A673 (cell line): ENCODE measurements at regions not wholly inside any gene's neighbourhood (a gene's known extent, or its start where the extent isn't known, plus 50 kb on each side); places are given as distances from the start of the nearest gene placed in this dataset.
"Not testable (repeated sequence)": the region's sequence is repeated elsewhere in the genome, so short reads cannot be mapped to it uniquely, and the experiment has no call there.

ENCODE experiments used
- BruUV-seq: library from RNA; stranded (reverse); fragments of 400-500 nt; replicated peaks from 2 replicates; lab custom pipeline; 2021; lab: Mats Ljungman, UMichigan
- CTCF ChIA-PET: fragments of 300-600 bp; sonication (Branson Sonifier 250); formaldehyde crosslinking; loops from one replicate; lab custom pipeline; 2022; ENCODE audit warnings: antibody characterized with exemption; lab: Charles Lee
- POLR2A ChIA-PET: fragments of 300-600 bp; sonication (Branson Sonifier 250); formaldehyde crosslinking; loops from one replicate; lab custom pipeline; 2022; ENCODE audit warnings: antibody characterized with exemption; ENCODE audit not compliant: low non-redundant PET; lab: Charles Lee
- DNase-seq: peaks from one replicate; pipeline ENCODE4 v3.0.0-alpha.2; 2015; ENCODE audit warnings: low spot score
- H3K27ac ChIP-seq: fragments of 200-600 bp; sonication (generic); 2 replicates; pipeline ENCODE4 v1.5.1; 2016; ENCODE audit warnings: mixed run types, low read depth, mild to moderate bottlenecking, mixed read lengths, antibody characterized with exemption, low read length; ENCODE audit not compliant: poor library complexity, severe bottlenecking
- H3K27me3 ChIP-seq: fragments of 200-600 bp; sonication (generic); replicated peaks from 2 replicates; pipeline ENCODE4 v1.6.1; 2017; ENCODE audit warnings: mixed run types, low read depth, mild to moderate bottlenecking, mixed read lengths, antibody characterized with exemption, low read length; ENCODE audit not compliant: insufficient read depth, poor library complexity
- H3K36me3 ChIP-seq: fragments of 200-600 bp; sonication (generic); 2 replicates; pipeline ENCODE4 v1.6.1; 2016; ENCODE audit warnings: mixed run types, mild to moderate bottlenecking, mixed read lengths, antibody characterized with exemption, low read length; ENCODE audit not compliant: insufficient read depth, poor library complexity, severe bottlenecking
- H3K4me1 ChIP-seq: fragments of 200-600 bp; sonication (generic); 2 replicates; pipeline ENCODE4 v1.6.1; 2017; ENCODE audit warnings: mixed run types, mild to moderate bottlenecking, mixed read lengths, antibody characterized with exemption, low read length; ENCODE audit not compliant: insufficient read depth, poor library complexity, severe bottlenecking
- H3K4me3 ChIP-seq: fragments of 200-600 bp; sonication (generic); 2 replicates; pipeline ENCODE4 v1.5.1; 2016; ENCODE audit warnings: low read depth, mixed run types, mild to moderate bottlenecking, mixed read lengths, low read length; ENCODE audit not compliant: poor library complexity, severe bottlenecking
- H3K9me3 ChIP-seq: fragments of 200-600 bp; sonication (generic); 2 replicates; pipeline ENCODE4 v1.6.1; 2016; ENCODE audit warnings: mixed run types, low read depth, mild to moderate bottlenecking, mixed read lengths, antibody characterized with exemption, low read length; ENCODE audit not compliant: poor library complexity, severe bottlenecking
- CTCF ChIP-seq: fragments of 300-800, 200-600 bp; sonication (generic); conservative IDR thresholded peaks from 2 replicates; pipeline ENCODE4 v1.5.1; 2017; ENCODE audit warnings: low read depth, mild to moderate bottlenecking, antibody characterized with exemption, low read length, moderate library complexity, mixed read lengths
- EZH2 ChIP-seq: fragments of 200-600 bp; sonication (generic); IDR thresholded peaks from 2 replicates; pipeline ENCODE4 v1.6.1; 2017; ENCODE audit warnings: borderline replicate concordance, low read depth, mild to moderate bottlenecking, mixed read lengths, antibody characterized with exemption, low read length; ENCODE audit not compliant: poor library complexity, severe bottlenecking
- intact Hi-C: fragments of 100-400 bp; cut with micrococcal nuclease; formaldehyde crosslinking; loops from one replicate; pipeline ENCODE4 v1.10.0; 2022; ENCODE audit not compliant: unreplicated experiment

GRCh38 chrX:63581906-63582305, 203.1 kb downstream of the ARHGEF9 start:
- Histone ChIP-seq H3K36me3 (no peaks in the 10 kb centered on the region), H3K27ac (no peak overlapping the region), H3K4me3 (no peak overlapping the region), H3K4me1 (no peaks in the 10 kb centered on the region), H3K9me3 (peaks cover 6% of the 10 kb centered on the region), H3K27me3 (no peaks in the 10 kb centered on the region)
- no TSS peak for BruUV-seq
- TF ChIP-seq CTCF: no peak
- no peak for TF ChIP-seq EZH2
- POLR2A ChIA-PET: no interaction called here
- intact Hi-C loops: no loop called here
- CTCF ChIA-PET: no interaction called here
- DNase-seq: no peak

GRCh38 chrX:63581398-63581797, 203.6 kb downstream of the ARHGEF9 start:
- H3K27me3 ChIP-seq: no peaks in the 10 kb centered on the region
- intact Hi-C loops: no loop called here
- no peak for TF ChIP-seq CTCF
- TF ChIP-seq EZH2: no peak
- H3K4me3 ChIP-seq: no peak overlapping the region
- H3K9me3 ChIP-seq: peaks cover 6% of the 10 kb centered on the region
- no peak for DNase-seq
- no peaks in the 10 kb centered on the region for H3K4me1 ChIP-seq
- H3K27ac ChIP-seq: no peak overlapping the region
- BruUV-seq: no TSS peak
- POLR2A ChIA-PET: no interaction called here
- no peaks in the 10 kb centered on the region for H3K36me3 ChIP-seq
- CTCF ChIA-PET: no interaction called here

- DNase-seq: no peak
- POLR2A ChIA-PET: no interaction called here
- H3K9me3 ChIP-seq: peaks cover 7% of the 10 kb centered on the region
- no peaks in the 10 kb centered on the region for H3K36me3 ChIP-seq
- CTCF ChIA-PET: no interaction called here
- no peaks in the 10 kb centered on the region for H3K27me3 ChIP-seq
- H3K27ac ChIP-seq: no peak overlapping the region
- H3K4me1 ChIP-seq: no peaks in the 10 kb centered on the region
- H3K4me3 ChIP-seq: no peak overlapping the region
- BruUV-seq: no TSS peak
- TF ChIP-seq CTCF (no peak), EZH2 (no peak)
- intact Hi-C loops: no loop called here
Measured at GRCh38 chrX:63576533-63576932, 208.5 kb downstream of the ARHGEF9 start.

- BruUV-seq, POLR2A ChIA-PET: not testable (repeated sequence)
Measured at GRCh38 chrX:63575700-63576099, 209.3 kb downstream of the ARHGEF9 start.

More at GRCh38 chrX:63575700-63576099, 209.3 kb downstream of the ARHGEF9 start:
- DNase-seq, intact Hi-C loops, H3K36me3 ChIP-seq, H3K27ac ChIP-seq, H3K27me3 ChIP-seq, H3K4me1 ChIP-seq, H3K4me3 ChIP-seq, H3K9me3 ChIP-seq, CTCF ChIA-PET: not testable (repeated sequence)
